ENCODE measurements at regions not wholly inside any gene's neighbourhood (a gene's known extent, or its start where the extent isn't known, plus 50 kb on each side); places are given as distances from the start of the nearest gene placed in this dataset.

DNA sequence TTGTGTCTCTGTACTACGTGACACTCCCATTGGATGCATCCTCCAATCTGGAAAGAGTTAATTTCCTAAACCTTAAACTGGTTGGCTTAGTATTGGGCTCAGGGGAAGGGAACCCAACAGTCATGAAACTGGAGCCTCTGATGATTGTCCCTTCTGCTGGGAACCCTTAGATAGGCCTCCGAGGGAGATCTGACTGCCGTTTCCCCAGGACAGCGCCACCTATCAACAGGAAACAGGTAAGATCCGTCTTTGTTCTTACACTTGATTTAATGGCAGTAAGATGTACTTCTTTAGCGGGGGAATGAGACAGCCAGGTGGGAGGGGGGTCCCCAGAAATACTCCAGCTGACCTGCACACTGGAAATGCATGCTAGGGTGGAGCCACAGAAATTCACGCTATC, 1749.6 kb downstream of the SI start:
- Histone ChIP-seq H3K27ac (no peak overlapping the region), H3K27me3 (no peaks in the 10 kb centered on the region), H3K4me3 (no peak overlapping the region), H4K20me1 (no peaks in the 10 kb centered on the region), H3K9me3 (replicated peaks in 1 of 11) (peaks cover 8 to 15% (median 9%) of the 10 kb centered on the region in 11 experiments; a peak in 19 of 22 replicates), H3K4me1 (no peaks in the 10 kb centered on the region), H3K9ac (no peak overlapping the region), H3K4me2 (no peak overlapping the region), H3K36me3 (no peaks in the 10 kb centered on the region)
- no peak for TF ChIP-seq Cebpa-rat (IDR thresholded peaks at IDR 0.05)

GRCh38 chr3:163327086-163327485, 1751.2 kb downstream of the SI start:
- Histone ChIP-seq H4K20me1 (no peaks in the 10 kb centered on the region), H3K9me3 (replicated peaks in 1 of 11) (peaks cover 9 to 16% (median 11%) of the 10 kb centered on the region in 11 experiments; a peak in 19 of 22 replicates), H3K4me1 (no peaks in the 10 kb centered on the region), H3K9ac (no peak overlapping the region), H3K36me3 (no peaks in the 10 kb centered on the region), H3K4me2 (no peak overlapping the region), H3K27me3 (no peaks in the 10 kb centered on the region), H3K4me3 (no peak overlapping the region), H3K27ac (no peak overlapping the region)
- TF ChIP-seq Cebpa-rat (IDR thresholded peaks at IDR 0.05) = no peak

- no peaks in the 10 kb centered on the region for H3K27me3 ChIP-seq
- H3K4me3 ChIP-seq = no peak overlapping the region
- no peaks in the 10 kb centered on the region for H3K9me3 ChIP-seq (replicated peaks in 1 of 11)
- no peak overlapping the region for H3K9ac ChIP-seq
- TF ChIP-seq Cebpa-rat (IDR thresholded peaks at IDR 0.05) = no peak
- no peaks in the 10 kb centered on the region for H3K36me3 ChIP-seq
- no peaks in the 10 kb centered on the region for H4K20me1 ChIP-seq
- no peaks in the 10 kb centered on the region for H3K4me1 ChIP-seq
- no peak overlapping the region for H3K27ac ChIP-seq
- no peak overlapping the region for H3K4me2 ChIP-seq
Measured at GRCh38 chr3:163315786-163316185, 1762.5 kb downstream of the SI start.

DNA sequence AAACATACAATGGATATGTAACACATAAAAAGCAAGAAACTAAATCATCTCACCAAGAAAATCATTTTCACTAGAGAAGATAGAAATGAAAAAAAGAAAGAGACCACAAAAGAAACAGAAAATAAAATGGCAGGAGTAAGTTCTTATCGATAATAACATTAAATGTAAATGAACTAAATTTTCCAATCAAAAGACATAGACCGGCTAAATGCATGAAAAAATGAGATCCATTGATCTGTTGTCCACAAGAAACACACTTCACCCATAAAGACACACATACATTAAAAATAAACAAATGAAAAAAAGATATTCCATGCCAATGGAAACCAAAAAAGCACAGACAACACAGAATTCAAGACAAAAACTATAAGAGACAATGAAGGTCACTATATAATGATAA, 1771.9 kb downstream of the SI start:
- peaks cover 8 to 16% (median 12%) of the 10 kb centered on the region in 11 experiments; a peak in 17 of 22 replicates for H3K9me3 ChIP-seq (replicated peaks in 1 of 11)
- H3K27ac ChIP-seq = no peak overlapping the region
- no peaks in the 10 kb centered on the region for H3K36me3 ChIP-seq
- TF ChIP-seq Cebpa-rat (IDR thresholded peaks at IDR 0.05) = no peak
- H3K9ac ChIP-seq = no peak overlapping the region
- H3K27me3 ChIP-seq = no peaks in the 10 kb centered on the region
- H3K4me1 ChIP-seq = no peaks in the 10 kb centered on the region
- H4K20me1 ChIP-seq = no peaks in the 10 kb centered on the region
- H3K4me2 ChIP-seq = no peak overlapping the region
- no peak overlapping the region for H3K4me3 ChIP-seq

GRCh38 chr3:163273694-163274093, 1777.1 kb downstream of the OTOL1 start:
- no peak overlapping the region for H3K4me2 ChIP-seq
- H3K27ac ChIP-seq = no peak overlapping the region
- TF ChIP-seq Cebpa-rat (IDR thresholded peaks at IDR 0.05) = no peak
- no peak overlapping the region for H3K4me3 ChIP-seq
- H3K9me3 ChIP-seq (replicated peaks in 1 of 11) = no peaks in the 10 kb centered on the region
- no peak overlapping the region for H3K9ac ChIP-seq
- H3K4me1 ChIP-seq = no peaks in the 10 kb centered on the region
- H3K36me3 ChIP-seq = no peaks in the 10 kb centered on the region
- no peaks in the 10 kb centered on the region for H3K27me3 ChIP-seq
- no peaks in the 10 kb centered on the region for H4K20me1 ChIP-seq

DNA sequence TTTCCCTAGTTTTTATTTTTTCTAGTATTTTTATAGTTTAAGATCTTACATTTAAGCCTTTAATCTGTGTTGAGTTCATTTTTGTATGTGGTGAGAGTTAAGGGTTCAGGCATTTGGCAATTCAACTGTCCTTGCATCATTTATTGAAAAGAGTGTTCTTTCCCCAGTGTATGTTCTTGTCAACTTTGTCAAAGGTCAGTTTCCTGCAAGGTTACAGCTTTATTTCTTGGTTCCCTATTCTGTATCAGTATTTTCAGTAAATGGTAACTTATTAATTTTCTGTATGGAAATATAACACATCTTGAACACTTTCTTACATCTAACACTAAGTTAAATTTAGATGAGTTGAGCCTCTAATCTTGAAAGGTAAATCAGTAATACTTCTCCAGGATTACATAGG, 1770.1 kb downstream of the OTOL1 start:
- no peaks in the 10 kb centered on the region for H3K9me3 ChIP-seq (replicated peaks in 1 of 11)
- no peaks in the 10 kb centered on the region for H4K20me1 ChIP-seq
- no peaks in the 10 kb centered on the region for H3K4me1 ChIP-seq
- H3K4me3 ChIP-seq = no peak overlapping the region
- H3K27me3 ChIP-seq = no peaks in the 10 kb centered on the region
- H3K27ac ChIP-seq = no peak overlapping the region
- TF ChIP-seq Cebpa-rat (IDR thresholded peaks at IDR 0.05) = no peak
- H3K36me3 ChIP-seq = no peaks in the 10 kb centered on the region
- no peak overlapping the region for H3K9ac ChIP-seq
- H3K4me2 ChIP-seq = no peak overlapping the region

- no peaks in the 10 kb centered on the region for H3K4me1 ChIP-seq
- no peak overlapping the region for H3K27ac ChIP-seq
- no peak for TF ChIP-seq Cebpa-rat (IDR thresholded peaks at IDR 0.05)
- no peaks in the 10 kb centered on the region for H3K27me3 ChIP-seq
- H3K9me3 ChIP-seq (replicated peaks in 1 of 11) = no peaks in the 10 kb centered on the region
- H3K36me3 ChIP-seq = no peaks in the 10 kb centered on the region
- H3K9ac ChIP-seq = no peak overlapping the region
- H4K20me1 ChIP-seq = no peaks in the 10 kb centered on the region
- H3K4me2 ChIP-seq = no peak overlapping the region
- H3K4me3 ChIP-seq = no peak overlapping the region
Measured at GRCh38 chr3:163261618-163262017, 1765.0 kb downstream of the OTOL1 start.

GRCh38 chr3:163261056-163261455, 1764.4 kb downstream of the OTOL1 start:
- Histone ChIP-seq H3K4me1 (no peaks in the 10 kb centered on the region), H3K27me3 (no peaks in the 10 kb centered on the region), H3K27ac (no peak overlapping the region), H3K4me2 (no peak overlapping the region), H3K9ac (no peak overlapping the region), H3K4me3 (no peak overlapping the region), H3K36me3 (no peaks in the 10 kb centered on the region), H4K20me1 (no peaks in the 10 kb centered on the region), H3K9me3 (replicated peaks in 1 of 11) (no peaks in the 10 kb centered on the region)
- TF ChIP-seq Cebpa-rat (IDR thresholded peaks at IDR 0.05) = no peak

DNA sequence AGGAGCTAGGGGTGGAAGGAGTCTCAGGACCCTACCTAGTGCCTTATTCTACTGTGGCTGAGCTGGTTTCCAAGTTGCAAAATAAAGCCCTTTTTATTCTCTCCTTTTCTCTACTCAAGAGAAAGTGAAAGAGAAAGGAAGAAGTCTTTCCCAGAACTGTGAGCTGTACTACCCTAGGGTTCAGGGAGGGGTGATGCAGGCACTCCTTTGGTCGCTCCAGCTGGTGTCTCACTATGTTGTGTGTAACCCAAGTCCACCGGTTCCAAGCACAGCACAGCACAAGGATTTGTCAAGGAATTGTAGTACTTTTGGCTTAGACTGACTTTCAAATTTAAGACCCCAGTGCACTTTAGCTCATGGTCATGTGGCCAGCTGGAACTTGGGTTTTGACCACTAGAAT, 1721.7 kb downstream of the OTOL1 start:
- no peak overlapping the region for H3K9ac ChIP-seq
- H3K27ac ChIP-seq = no peak overlapping the region
- no peak overlapping the region for H3K4me2 ChIP-seq
- no peaks in the 10 kb centered on the region for H3K36me3 ChIP-seq
- H3K9me3 ChIP-seq (replicated peaks in 1 of 11) = no peaks in the 10 kb centered on the region
- H3K4me1 ChIP-seq = no peaks in the 10 kb centered on the region
- H3K27me3 ChIP-seq = no peaks in the 10 kb centered on the region
- H3K4me3 ChIP-seq = no peak overlapping the region
- H4K20me1 ChIP-seq = no peaks in the 10 kb centered on the region
- TF ChIP-seq Cebpa-rat (IDR thresholded peaks at IDR 0.05) = no peak

DNA sequence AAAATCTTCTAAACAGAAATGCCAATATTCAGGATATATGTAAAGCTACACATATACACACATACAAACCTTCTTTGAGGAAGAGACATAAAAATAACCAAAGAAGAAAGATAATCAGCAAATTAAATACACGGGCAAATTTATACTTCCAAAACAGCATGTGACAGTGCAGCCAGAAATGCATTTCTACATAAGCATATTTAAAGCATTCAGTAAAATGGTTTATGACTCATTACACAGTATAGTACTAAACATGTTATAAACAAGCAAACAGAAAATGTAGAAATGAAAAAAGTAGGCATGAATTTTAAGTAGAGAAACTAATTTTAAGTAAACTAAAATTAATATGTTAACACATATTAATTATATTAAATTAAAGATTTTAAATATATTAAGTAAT, 1717.2 kb downstream of the OTOL1 start:
- no peak overlapping the region for H3K4me3 ChIP-seq
- no peaks in the 10 kb centered on the region for H4K20me1 ChIP-seq
- H3K36me3 ChIP-seq = no peaks in the 10 kb centered on the region
- no peaks in the 10 kb centered on the region for H3K4me1 ChIP-seq
- no peaks in the 10 kb centered on the region for H3K9me3 ChIP-seq (replicated peaks in 1 of 11)
- H3K9ac ChIP-seq = no peak overlapping the region
- TF ChIP-seq Cebpa-rat (IDR thresholded peaks at IDR 0.05) = no peak
- no peak overlapping the region for H3K27ac ChIP-seq
- no peak overlapping the region for H3K4me2 ChIP-seq
- no peaks in the 10 kb centered on the region for H3K27me3 ChIP-seq

Measured in BLaER1 treated with 17β-estradiol and CSF1 and Interleukin-3, amounts not matched to agents 10 nM and 100 nM (cell line).